HEK293T (cell line): ENCODE measurements at regions not wholly inside any gene's neighbourhood (a gene's known extent, or its start where the extent isn't known, plus 50 kb on each side); places are given as distances from the start of the nearest gene placed in this dataset.

ENCODE experiments used
- ARNT ChIP-seq: fragments of 450-650 bp; IDR thresholded peaks from 2 replicates; pipeline ENCODE4 v1.6.1; 2017; ENCODE audit warnings: mild to moderate bottlenecking
- BHLHE40 ChIP-seq: fragments of 450-650 bp; IDR thresholded peaks from 2 replicates; pipeline ENCODE4 v1.6.1; 2016; ENCODE audit warnings: mild to moderate bottlenecking, moderate library complexity, borderline replicate concordance
- CTBP1 ChIP-seq: fragments of 450-650 bp; IDR thresholded peaks from 2 replicates; pipeline ENCODE4 v1.6.1; 2016; ENCODE audit warnings: borderline replicate concordance
- ELF4 ChIP-seq: fragments of 450-650 bp; IDR thresholded peaks from 2 replicates; pipeline ENCODE4 v1.6.1; 2017; ENCODE audit warnings: antibody characterized with exemption
- FOXK2 ChIP-seq: fragments of 450-650 bp; IDR thresholded peaks from 2 replicates; pipeline ENCODE4 v1.6.1; 2016; ENCODE audit warnings: mild to moderate bottlenecking
- FOXM1 ChIP-seq: fragments of 450-650 bp; IDR thresholded peaks from 2 replicates; pipeline ENCODE4 v1.6.1; 2017; ENCODE audit warnings: mild to moderate bottlenecking, borderline replicate concordance
- L3MBTL2 ChIP-seq: fragments of 450-650 bp; conservative IDR thresholded peaks from 2 replicates; pipeline ENCODE4 v1.6.1; 2016; ENCODE audit warnings: mild to moderate bottlenecking
- NFRKB ChIP-seq: fragments of 450-650 bp; IDR thresholded peaks from 2 replicates; pipeline ENCODE4 v1.6.1; 2016; ENCODE audit warnings: mild to moderate bottlenecking, moderate library complexity
- SP1 ChIP-seq: fragments of 450-650 bp; IDR thresholded peaks from 2 replicates; pipeline ENCODE4 v1.6.1; 2017
- SUZ12 ChIP-seq: fragments of 450-650 bp; IDR thresholded peaks from 2 replicates; pipeline ENCODE4 v1.6.1; 2016; ENCODE audit warnings: mild to moderate bottlenecking
- TARDBP ChIP-seq: fragments of 450-650 bp; IDR thresholded peaks from 2 replicates; pipeline ENCODE4 v1.6.1; 2016
- ZNF384 ChIP-seq: fragments of 450-650 bp; IDR thresholded peaks from 2 replicates; pipeline ENCODE4 v1.6.1; 2016
- TF ChIP-seq, protein P1 (sequence below): fragments of 450-650 bp; IDR thresholded peaks from 2 replicates; pipeline ENCODE4 v1.6.1; 2016

DNA sequence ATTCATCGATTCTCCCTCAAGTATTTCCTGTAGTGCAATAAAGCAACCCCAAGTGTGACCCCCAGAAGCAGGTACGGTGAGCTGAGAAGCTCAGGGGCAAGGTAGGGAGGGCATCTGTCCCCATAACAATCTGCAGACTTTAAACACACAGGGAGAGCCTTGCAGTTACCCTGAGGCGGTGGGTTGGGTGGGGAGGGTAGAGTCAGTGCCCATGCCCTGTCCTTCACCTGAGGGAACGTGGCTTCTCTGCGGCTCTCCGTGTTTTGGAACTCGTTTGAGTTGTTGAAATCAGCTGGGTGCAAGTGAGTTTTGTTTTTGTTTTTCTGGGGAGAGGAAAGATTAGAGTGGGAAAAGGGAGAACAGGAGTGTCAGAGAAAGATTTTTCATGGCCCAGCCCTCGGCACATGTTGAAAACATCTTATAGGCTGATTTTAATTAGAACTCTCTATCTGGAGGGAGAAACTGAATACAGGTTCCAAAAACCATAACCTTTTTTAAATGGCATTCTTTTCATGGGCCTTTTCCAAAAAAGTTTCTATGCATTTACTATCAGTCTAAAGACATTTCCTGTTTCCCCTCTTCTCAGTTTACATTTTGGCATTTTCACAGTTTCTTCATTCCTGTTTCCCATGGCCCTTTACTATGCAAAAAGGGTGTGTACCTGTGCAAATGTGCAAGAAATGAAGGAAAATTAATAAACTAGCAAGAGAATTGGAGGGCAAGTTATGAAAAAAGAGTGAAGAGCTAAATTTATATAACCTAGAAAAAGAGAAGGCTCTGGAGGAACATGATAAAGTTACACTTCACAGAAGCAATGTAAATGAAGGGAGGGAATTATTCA is 266.5 kb upstream of the VLDLR start:
- TF ChIP-seq FOXM1 (no peak), FOXK2 (no peak), SUZ12 (no peak), SP1 (no peak), NFRKB (no peak), ZNF384 (no peak), TARDBP (no peak), ELF4 (no peak), CTBP1 (no peak), BHLHE40 (no peak), L3MBTL2 (no peak), ARNT (no peak)
- TF ChIP-seq, protein P1, sequence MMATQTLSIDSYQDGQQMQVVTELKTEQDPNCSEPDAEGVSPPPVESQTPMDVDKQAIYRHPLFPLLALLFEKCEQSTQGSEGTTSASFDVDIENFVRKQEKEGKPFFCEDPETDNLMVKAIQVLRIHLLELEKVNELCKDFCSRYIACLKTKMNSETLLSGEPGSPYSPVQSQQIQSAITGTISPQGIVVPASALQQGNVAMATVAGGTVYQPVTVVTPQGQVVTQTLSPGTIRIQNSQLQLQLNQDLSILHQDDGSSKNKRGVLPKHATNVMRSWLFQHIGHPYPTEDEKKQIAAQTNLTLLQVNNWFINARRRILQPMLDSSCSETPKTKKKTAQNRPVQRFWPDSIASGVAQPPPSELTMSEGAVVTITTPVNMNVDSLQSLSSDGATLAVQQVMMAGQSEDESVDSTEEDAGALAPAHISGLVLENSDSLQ = no peak
